OCI-LY1 (cell line): ENCODE measurements at regions not wholly inside any gene's neighbourhood (a gene's known extent, or its start where the extent isn't known, plus 50 kb on each side); places are given as distances from the start of the nearest gene placed in this dataset.

Experiments used
- H2AFZ ChIP-seq: fragments of 200-600 bp; sonication (generic), shearing (Covaris generic); 2 replicates; pipeline ENCODE4 v1.6.0; 2014; ENCODE audit warnings: antibody characterized with exemption, mild to moderate bottlenecking, low read length
- H3F3A ChIP-seq: fragments of 200-600 bp; sonication (generic), shearing (Covaris generic); 2 replicates; pipeline ENCODE4 v1.6.0; 2014; ENCODE audit warnings: mild to moderate bottlenecking, antibody characterized with exemption, low read length, moderate library complexity; ENCODE audit not compliant: insufficient read depth
- H3K27ac ChIP-seq: fragments of 200-600 bp; sonication (generic); 2 replicates; pipeline ENCODE4 v1.5.1; 2014; ENCODE audit warnings: low read length, mixed run types, mild to moderate bottlenecking, low read depth; ENCODE audit not compliant: poor library complexity, severe bottlenecking
- H3K27me3 ChIP-seq: fragments of 200-600 bp; sonication (generic); 2 replicates; pipeline ENCODE4 v1.6.0; 2014; ENCODE audit warnings: antibody characterized with exemption, mild to moderate bottlenecking, low read length, moderate library complexity; ENCODE audit not compliant: insufficient read depth
- H3K36me3 ChIP-seq: fragments of 200-600 bp; sonication (generic); 2 replicates; pipeline ENCODE4 v1.6.1; 2014; ENCODE audit warnings: mild to moderate bottlenecking, antibody characterized with exemption, low read length, moderate library complexity, mixed read lengths; ENCODE audit not compliant: insufficient read depth
- H3K4me1 ChIP-seq: fragments of 200-600 bp; sonication (generic); 2 replicates; pipeline ENCODE4 v1.5.1; 2014; ENCODE audit warnings: mild to moderate bottlenecking, low read length, moderate library complexity; ENCODE audit not compliant: insufficient read depth, severe bottlenecking
- H3K4me2 ChIP-seq: fragments of 200-600 bp; sonication (generic), shearing (Covaris generic); 2 replicates; pipeline ENCODE4 v1.6.1; 2014; ENCODE audit warnings: low read length
- H3K4me3 ChIP-seq: fragments of 200-600 bp; sonication (generic); 2 replicates; pipeline ENCODE4 v1.5.1; 2014; ENCODE audit warnings: low read length, low read depth, mild to moderate bottlenecking, mixed read lengths; ENCODE audit not compliant: poor library complexity, severe bottlenecking
- H3K79me2 ChIP-seq: fragments of 200-600 bp; shearing (Covaris generic); 2 replicates; pipeline ENCODE4 v1.6.1; 2016; ENCODE audit warnings: mixed run types, low read length, mixed read lengths; ENCODE audit not compliant: insufficient read depth
- H3K9ac ChIP-seq: fragments of 200-600 bp; sonication (generic), shearing (Covaris generic); 2 replicates; pipeline ENCODE4 v1.6.1; 2014; ENCODE audit warnings: mild to moderate bottlenecking, low read length, mixed read lengths
- H3K9me2 ChIP-seq: fragments of 200-600 bp; sonication (generic), shearing (Covaris generic); 2 replicates; pipeline ENCODE4 v1.6.1; 2014; ENCODE audit warnings: low read depth, mild to moderate bottlenecking, low read length, mixed read lengths
- H3K9me3 ChIP-seq: fragments of 200-600 bp; shearing (Covaris generic); 2 replicates; pipeline ENCODE4 v1.6.1; 2014; ENCODE audit warnings: low read length, mixed read lengths
- H4K20me1 ChIP-seq: fragments of 200-600 bp; sonication (generic), shearing (Covaris generic); 2 replicates; pipeline ENCODE4 v1.6.0; 2016; ENCODE audit warnings: mild to moderate bottlenecking, low read length; ENCODE audit not compliant: insufficient read depth
- CTCF ChIP-seq: fragments of 200-600 bp; sonication (generic), shearing (Covaris generic); IDR thresholded peaks from 2 replicates; pipeline ENCODE4 v1.5.1; 2017; ENCODE audit warnings: mild to moderate bottlenecking, antibody characterized with exemption, low read length, moderate library complexity, mixed read lengths
- EZH2 ChIP-seq: fragments of 200-600 bp; sonication (generic), shearing (Covaris generic); IDR thresholded peaks from 2 replicates; pipeline ENCODE4 v1.8.0; 2017; ENCODE audit warnings: borderline replicate concordance, mixed run types, mild to moderate bottlenecking, antibody characterized with exemption, low read length, moderate library complexity, mixed read lengths

DNA sequence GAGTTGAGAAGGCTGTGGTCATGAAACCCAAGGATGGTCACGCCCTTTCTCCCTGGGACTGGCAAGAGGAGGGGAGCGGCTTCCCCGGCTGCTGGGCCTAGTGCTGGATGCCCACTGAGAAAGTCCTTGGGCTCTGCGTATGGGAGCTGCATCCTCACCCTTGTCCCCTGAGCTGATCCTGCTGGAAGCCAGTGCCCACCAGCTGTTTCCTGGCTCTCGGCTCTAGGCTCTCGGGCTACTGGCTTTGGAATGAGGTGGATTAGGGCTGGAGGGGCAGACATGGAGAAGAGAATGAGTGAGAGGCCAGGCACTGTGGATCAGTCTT lies 149.3 kb upstream of the PPP1R26 start:
- no peaks in the 10 kb centered on the region for H3K79me2 ChIP-seq
- no peaks in the 10 kb centered on the region for H3K36me3 ChIP-seq
- no peaks in the 10 kb centered on the region for H4K20me1 ChIP-seq
- no peaks in the 10 kb centered on the region; the same call in 1 of the 2 replicates for H3K27me3 ChIP-seq
- H3K9me2 ChIP-seq = no peaks in the 10 kb centered on the region
- TF ChIP-seq CTCF = no peak
- TF ChIP-seq EZH2 = no peak
- no peaks in the 10 kb centered on the region for H3K4me1 ChIP-seq
- H2AFZ ChIP-seq = no peak overlapping the region
- H3K27ac ChIP-seq = no peak overlapping the region
- no peaks in the 10 kb centered on the region for H3F3A ChIP-seq
- no peak overlapping the region for H3K4me2 ChIP-seq
- H3K9me3 ChIP-seq = no peaks in the 10 kb centered on the region
- H3K4me3 ChIP-seq = no peak overlapping the region
- no peak overlapping the region for H3K9ac ChIP-seq

- Histone ChIP-seq H3K9ac (no peak overlapping the region), H3K79me2 (no peaks in the 10 kb centered on the region), H3K27ac (no peak overlapping the region), H4K20me1 (no peaks in the 10 kb centered on the region), H3K27me3 (no peaks in the 10 kb centered on the region; the same call in 1 of the 2 replicates), H2AFZ (no peak overlapping the region), H3F3A (no peaks in the 10 kb centered on the region), H3K36me3 (no peaks in the 10 kb centered on the region), H3K9me3 (no peaks in the 10 kb centered on the region), H3K9me2 (no peaks in the 10 kb centered on the region), H3K4me1 (no peaks in the 10 kb centered on the region), H3K4me2 (no peak overlapping the region), H3K4me3 (no peak overlapping the region)
- no peak for TF ChIP-seq CTCF
- TF ChIP-seq EZH2 = no peak
Measured at GRCh38 chr9:135330685-135331590, 148.6 kb upstream of the PPP1R26 start.

- Histone ChIP-seq H3F3A (no peaks in the 10 kb centered on the region), H3K9me3 (no peaks in the 10 kb centered on the region), H3K4me1 (no peaks in the 10 kb centered on the region), H3K27ac (no peak overlapping the region), H3K9me2 (no peaks in the 10 kb centered on the region), H3K27me3 (peaks cover 3% of the 10 kb centered on the region; the same call in 1 of the 2 replicates), H3K4me3 (no peak overlapping the region), H3K4me2 (no peak overlapping the region), H3K79me2 (no peaks in the 10 kb centered on the region), H3K36me3 (no peaks in the 10 kb centered on the region), H3K9ac (no peak overlapping the region), H4K20me1 (no peaks in the 10 kb centered on the region), H2AFZ (no peak overlapping the region)
- TF ChIP-seq EZH2 (no peak), CTCF (no peak)
Measured at GRCh38 chr9:135332516-135332915, 147.1 kb upstream of the PPP1R26 start.
